WTC11 (cell line): ENCODE measurements at regions not wholly inside any gene's neighbourhood (a gene's known extent, or its start where the extent isn't known, plus 50 kb on each side); places are given as distances from the start of the nearest gene placed in this dataset.
"Not testable (repeated sequence)": the region's sequence is repeated elsewhere in the genome, so short reads cannot be mapped to it uniquely, and the experiment has no call there.

Experiments used
- ATAC-seq: fragments of 200-7000 bp; cut with Tn5 transposase; 2 replicates; pipeline ENCODE4 v1.10.0; 2021; ENCODE audit warnings: mild to moderate bottlenecking, moderate library complexity
- CTCF ChIA-PET: fragments of 300-600 bp; sonication (Branson Sonifier 250); formaldehyde crosslinking; loops from one replicate; lab custom pipeline; 2021; ENCODE audit warnings: antibody characterized with exemption; lab: Charles Lee
- POLR2A ChIA-PET: fragments of 350-600 bp; sonication (Branson Sonifier 250); formaldehyde crosslinking; loops from one replicate; lab custom pipeline; 2021; ENCODE audit warnings: antibody characterized with exemption; lab: Charles Lee
- DNase-seq: peaks from one replicate; pipeline ENCODE4 v3.0.0; 2021; ENCODE audit warnings: low spot score
- H3K27ac Mint-ChIP-seq: 2 replicates; pipeline ENCODE4 v1.8.0; 2021; ENCODE audit warnings: mixed read lengths
- H3K27me3 Mint-ChIP-seq: 2 replicates; pipeline ENCODE4 v1.8.0; 2021; ENCODE audit warnings: low read depth, mild to moderate bottlenecking, moderate library complexity, mixed read lengths
- H3K36me3 Mint-ChIP-seq: 2 replicates; pipeline ENCODE4 v1.8.0; 2021; ENCODE audit warnings: mixed read lengths
- H3K4me1 Mint-ChIP-seq: 2 replicates; pipeline ENCODE4 v1.8.0; 2022; ENCODE audit warnings: mixed read lengths
- H3K4me3 Mint-ChIP-seq: 2 replicates; pipeline ENCODE4 v1.8.0; 2021; ENCODE audit warnings: mild to moderate bottlenecking, moderate library complexity, mixed read lengths
- H3K9me3 Mint-ChIP-seq: 2 replicates; pipeline ENCODE4 v1.8.0; 2021; ENCODE audit warnings: mixed read lengths
- CREB1 ChIP-seq: sonication (generic); formaldehyde crosslinking; IDR thresholded peaks from 2 replicates; pipeline ENCODE4 v1.8.0; 2023; ENCODE audit warnings: mild to moderate bottlenecking, missing genetic modification reagents
- FOXJ3 ChIP-seq: sonication (generic); formaldehyde crosslinking; IDR thresholded peaks from 2 replicates; pipeline ENCODE4 v1.9.0; 2021; ENCODE audit warnings: missing genetic modification reagents, mild to moderate bottlenecking, borderline replicate concordance
- FOXK1 ChIP-seq: sonication (generic); formaldehyde crosslinking; IDR thresholded peaks from 2 replicates; pipeline ENCODE4 v1.8.0; 2022; ENCODE audit warnings: mild to moderate bottlenecking, moderate library complexity, missing genetic modification reagents
- FOXP1 ChIP-seq: sonication (generic); formaldehyde crosslinking; IDR thresholded peaks from 2 replicates; pipeline ENCODE4 v1.8.0; 2022; ENCODE audit warnings: missing genetic modification reagents, mild to moderate bottlenecking, moderate library complexity, borderline replicate concordance
- NR2C2 ChIP-seq: sonication (generic); formaldehyde crosslinking; IDR thresholded peaks from 2 replicates; pipeline ENCODE4 v1.8.0; 2022; ENCODE audit warnings: mild to moderate bottlenecking, missing genetic modification reagents
- SMAD4 ChIP-seq: sonication (generic); formaldehyde crosslinking; IDR thresholded peaks from 2 replicates; pipeline ENCODE4 v1.8.0; 2022; ENCODE audit warnings: mild to moderate bottlenecking, missing genetic modification reagents
- TEAD1 ChIP-seq: sonication (generic); formaldehyde crosslinking; IDR thresholded peaks from 2 replicates; pipeline ENCODE4 v1.8.0; 2022; ENCODE audit warnings: mild to moderate bottlenecking, missing genetic modification reagents
- ZNF121 ChIP-seq: sonication (generic); formaldehyde crosslinking; IDR thresholded peaks from 2 replicates; pipeline ENCODE4 v1.8.0; 2023; ENCODE audit warnings: missing genetic modification reagents
- ZNF219 ChIP-seq: sonication (generic); formaldehyde crosslinking; IDR thresholded peaks from 2 replicates; pipeline ENCODE4 v1.8.0; 2023; ENCODE audit warnings: missing genetic modification reagents, mild to moderate bottlenecking, borderline replicate concordance
- ZNF232 ChIP-seq: sonication (generic); formaldehyde crosslinking; IDR thresholded peaks from 2 replicates; pipeline ENCODE4 v1.8.0; 2022; ENCODE audit warnings: mild to moderate bottlenecking, missing genetic modification reagents
- ZNF263 ChIP-seq: sonication (generic); formaldehyde crosslinking; IDR thresholded peaks from 2 replicates; pipeline ENCODE4 v1.8.1; 2022; ENCODE audit warnings: low read depth, mild to moderate bottlenecking, moderate library complexity, missing genetic modification reagents
- ZNF396 ChIP-seq: fragments of 250-450 bp; sonication (Bioruptor Pico); IDR thresholded peaks from 2 replicates; pipeline ENCODE4 v1.8.0; 2021; ENCODE audit warnings: mild to moderate bottlenecking, moderate library complexity, borderline replicate concordance
- ZNF423 ChIP-seq: fragments of 250-450 bp; sonication (Bioruptor Pico); IDR thresholded peaks from 2 replicates; pipeline ENCODE4 v2.1.2; 2022; ENCODE audit warnings: mild to moderate bottlenecking, moderate library complexity
- TF ChIP-seq, protein P1 (sequence below): sonication (generic); formaldehyde crosslinking; IDR thresholded peaks from 2 replicates; pipeline ENCODE4 v1.8.1; 2023; ENCODE audit warnings: mild to moderate bottlenecking, missing genetic modification reagents, borderline replicate concordance
- TF ChIP-seq, protein P2 (sequence below): sonication (generic); formaldehyde crosslinking; IDR thresholded peaks from 2 replicates; pipeline ENCODE4 v1.8.1; 2023; ENCODE audit warnings: mild to moderate bottlenecking, moderate library complexity, missing genetic modification reagents
- TF ChIP-seq, protein P3 (sequence below): sonication (generic); formaldehyde crosslinking; IDR thresholded peaks from 2 replicates; pipeline ENCODE4 v1.8.1; 2022; ENCODE audit warnings: low read depth, missing genetic modification reagents, borderline replicate concordance
- TF ChIP-seq, protein P4 (sequence below): sonication (generic); formaldehyde crosslinking; conservative IDR thresholded peaks from 2 replicates; pipeline ENCODE4 v1.8.1; 2022; ENCODE audit warnings: mild to moderate bottlenecking, missing genetic modification reagents
- TF ChIP-seq, protein P5 (sequence below): fragments of 250-450 bp; sonication (Bioruptor Pico); conservative IDR thresholded peaks from 2 replicates; pipeline ENCODE4 v1.9.0; 2021; ENCODE audit warnings: mild to moderate bottlenecking
- TF ChIP-seq, protein P6 (sequence below): sonication (generic); formaldehyde crosslinking; IDR thresholded peaks from 2 replicates; pipeline ENCODE4 v1.8.1; 2023; ENCODE audit warnings: mild to moderate bottlenecking, missing genetic modification reagents, moderate library complexity

DNA sequence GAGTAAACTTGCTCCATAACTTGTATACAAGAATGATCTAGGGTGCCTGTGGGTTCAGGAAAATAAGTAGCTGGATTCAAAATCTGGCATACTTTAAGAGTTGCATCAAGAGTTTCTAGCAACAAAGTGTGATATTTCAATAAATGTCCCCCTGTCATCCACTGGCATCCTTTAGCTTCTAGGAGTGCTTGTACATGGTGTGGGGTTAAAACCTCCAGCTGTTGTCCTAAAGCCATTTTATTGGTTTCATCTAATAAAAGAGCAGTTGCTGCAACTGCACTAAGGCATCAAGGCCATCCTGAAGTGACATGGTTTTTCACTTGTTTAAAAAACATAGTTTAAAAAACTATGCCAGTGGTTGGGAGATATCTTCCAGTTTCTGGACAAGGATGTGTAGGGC is 148.4 kb downstream of the INHBA start:
- CTCF ChIA-PET: interaction anchor here (1.0 kb wide), 1 partner anchor 151 kb away, joined by 3 read pairs; no protein-coding TSS in a partner anchor
- ATAC-seq: no peak

DNA sequence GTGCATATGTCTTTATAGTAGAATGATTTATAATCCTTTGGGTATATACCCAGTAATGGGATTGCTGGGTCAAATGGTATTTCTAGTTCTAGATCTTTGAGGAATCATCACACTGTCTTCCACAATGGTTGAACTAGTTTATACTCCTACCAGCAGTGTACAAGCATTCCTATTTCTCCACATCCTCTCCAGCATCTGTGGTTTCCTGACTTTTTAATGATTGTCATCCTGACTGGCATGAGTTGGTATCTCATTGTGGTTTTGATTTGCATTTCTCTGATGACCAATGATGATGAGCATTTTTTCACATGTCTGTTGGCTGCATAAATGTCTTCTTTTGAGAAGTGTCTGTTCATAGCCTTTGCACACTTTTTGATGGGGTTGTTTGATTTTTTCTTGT is 152.8 kb downstream of the INHBA start:
- H3K4me1 Mint-ChIP-seq, H3K4me3 Mint-ChIP-seq, POLR2A ChIA-PET, ATAC-seq, CTCF ChIA-PET, DNase-seq, H3K27ac Mint-ChIP-seq, H3K36me3 Mint-ChIP-seq, H3K27me3 Mint-ChIP-seq: not testable (repeated sequence)
- peaks cover 32% of the 10 kb centered on the region for H3K9me3 Mint-ChIP-seq

More for the DNA sequence above, 148.4 kb downstream of the INHBA start:
- Mint-ChIP-seq H3K9me3 (peaks cover 55% of the 10 kb centered on the region), H3K27ac (no peak overlapping the region), H3K27me3 (peaks cover 10% of the 10 kb centered on the region; the same call in 1 of the 2 replicates), H3K4me1 (no peaks in the 10 kb centered on the region), H3K36me3 (peaks cover 22% of the 10 kb centered on the region), H3K4me3 (no peak overlapping the region)
- TF ChIP-seq FOXK1 (CRISPR knock-in tag) (no peak), NR2C2 (CRISPR knock-in tag) (no peak)
- TF ChIP-seq, protein P1, sequence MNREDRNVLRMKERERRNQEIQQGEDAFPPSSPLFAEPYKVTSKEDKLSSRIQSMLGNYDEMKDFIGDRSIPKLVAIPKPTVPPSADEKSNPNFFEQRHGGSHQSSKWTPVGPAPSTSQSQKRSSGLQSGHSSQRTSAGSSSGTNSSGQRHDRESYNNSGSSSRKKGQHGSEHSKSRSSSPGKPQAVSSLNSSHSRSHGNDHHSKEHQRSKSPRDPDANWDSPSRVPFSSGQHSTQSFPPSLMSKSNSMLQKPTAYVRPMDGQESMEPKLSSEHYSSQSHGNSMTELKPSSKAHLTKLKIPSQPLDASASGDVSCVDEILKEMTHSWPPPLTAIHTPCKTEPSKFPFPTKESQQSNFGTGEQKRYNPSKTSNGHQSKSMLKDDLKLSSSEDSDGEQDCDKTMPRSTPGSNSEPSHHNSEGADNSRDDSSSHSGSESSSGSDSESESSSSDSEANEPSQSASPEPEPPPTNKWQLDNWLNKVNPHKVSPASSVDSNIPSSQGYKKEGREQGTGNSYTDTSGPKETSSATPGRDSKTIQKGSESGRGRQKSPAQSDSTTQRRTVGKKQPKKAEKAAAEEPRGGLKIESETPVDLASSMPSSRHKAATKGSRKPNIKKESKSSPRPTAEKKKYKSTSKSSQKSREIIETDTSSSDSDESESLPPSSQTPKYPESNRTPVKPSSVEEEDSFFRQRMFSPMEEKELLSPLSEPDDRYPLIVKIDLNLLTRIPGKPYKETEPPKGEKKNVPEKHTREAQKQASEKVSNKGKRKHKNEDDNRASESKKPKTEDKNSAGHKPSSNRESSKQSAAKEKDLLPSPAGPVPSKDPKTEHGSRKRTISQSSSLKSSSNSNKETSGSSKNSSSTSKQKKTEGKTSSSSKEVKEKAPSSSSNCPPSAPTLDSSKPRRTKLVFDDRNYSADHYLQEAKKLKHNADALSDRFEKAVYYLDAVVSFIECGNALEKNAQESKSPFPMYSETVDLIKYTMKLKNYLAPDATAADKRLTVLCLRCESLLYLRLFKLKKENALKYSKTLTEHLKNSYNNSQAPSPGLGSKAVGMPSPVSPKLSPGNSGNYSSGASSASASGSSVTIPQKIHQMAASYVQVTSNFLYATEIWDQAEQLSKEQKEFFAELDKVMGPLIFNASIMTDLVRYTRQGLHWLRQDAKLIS (CRISPR knock-in tag): no peak
- no peak for DNase-seq
- POLR2A ChIA-PET: interaction anchor here (0.6 kb wide), 1 partner anchor 80 kb away, joined by 4 read pairs; no protein-coding TSS in a partner anchor

DNA sequence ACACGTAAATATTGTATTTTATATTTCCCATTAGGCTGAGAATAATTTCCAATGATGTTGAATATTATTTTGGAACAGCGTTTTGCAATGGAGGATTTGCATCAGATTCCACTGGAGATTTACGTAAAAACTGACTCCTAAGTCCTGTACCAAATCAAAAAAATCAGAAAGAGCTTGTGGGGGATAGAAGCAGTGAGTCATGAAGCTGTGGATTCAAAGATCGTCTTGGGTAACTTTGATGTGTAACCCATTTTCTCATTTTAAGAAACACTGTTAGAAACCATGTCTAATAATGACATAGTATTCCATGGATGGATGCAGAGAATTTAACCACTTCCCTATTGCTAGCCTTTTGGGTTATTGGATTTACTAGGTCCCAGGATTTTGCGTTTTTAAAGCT is 158.6 kb downstream of the INHBA start:
- no peak overlapping the region for H3K27ac Mint-ChIP-seq
- ATAC-seq: no peak
- no peak overlapping the region for H3K4me3 Mint-ChIP-seq
- peaks cover 3% of the 10 kb centered on the region; the same call in 1 of the 2 replicates for H3K27me3 Mint-ChIP-seq
- H3K9me3 Mint-ChIP-seq: peaks cover 14% of the 10 kb centered on the region
- ChIA-PET CTCF (no interaction called here), POLR2A (no interaction called here)
- peaks cover 19% of the 10 kb centered on the region for H3K4me1 Mint-ChIP-seq
- H3K36me3 Mint-ChIP-seq: no peaks in the 10 kb centered on the region
- no peak for DNase-seq
- TF ChIP-seq FOXP1 (no peak), ZNF232 (CRISPR knock-in tag) (no peak), TEAD1 (CRISPR knock-in tag) (no peak), FOXJ3 (CRISPR knock-in tag) (no peak), ZNF263 (CRISPR knock-in tag) (no peak), ZNF423 (no peak), ZNF396 (CRISPR knock-in tag) (no peak), ZNF121 (CRISPR knock-in tag) (no peak), ZNF219 (CRISPR knock-in tag) (no peak), CREB1 (CRISPR knock-in tag) (no peak), SMAD4 (no peak)
- TF ChIP-seq, protein P2, sequence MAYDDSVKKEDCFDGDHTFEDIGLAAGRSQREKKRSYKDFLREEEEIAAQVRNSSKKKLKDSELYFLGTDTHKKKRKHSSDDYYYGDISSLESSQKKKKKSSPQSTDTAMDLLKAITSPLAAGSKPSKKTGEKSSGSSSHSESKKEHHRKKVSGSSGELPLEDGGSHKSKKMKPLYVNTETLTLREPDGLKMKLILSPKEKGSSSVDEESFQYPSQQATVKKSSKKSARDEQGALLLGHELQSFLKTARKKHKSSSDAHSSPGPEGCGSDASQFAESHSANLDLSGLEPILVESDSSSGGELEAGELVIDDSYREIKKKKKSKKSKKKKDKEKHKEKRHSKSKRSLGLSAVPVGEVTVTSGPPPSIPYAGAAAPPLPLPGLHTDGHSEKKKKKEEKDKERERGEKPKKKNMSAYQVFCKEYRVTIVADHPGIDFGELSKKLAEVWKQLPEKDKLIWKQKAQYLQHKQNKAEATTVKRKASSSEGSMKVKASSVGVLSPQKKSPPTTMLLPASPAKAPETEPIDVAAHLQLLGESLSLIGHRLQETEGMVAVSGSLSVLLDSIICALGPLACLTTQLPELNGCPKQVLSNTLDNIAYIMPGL: no peak
- TF ChIP-seq, protein P3, sequence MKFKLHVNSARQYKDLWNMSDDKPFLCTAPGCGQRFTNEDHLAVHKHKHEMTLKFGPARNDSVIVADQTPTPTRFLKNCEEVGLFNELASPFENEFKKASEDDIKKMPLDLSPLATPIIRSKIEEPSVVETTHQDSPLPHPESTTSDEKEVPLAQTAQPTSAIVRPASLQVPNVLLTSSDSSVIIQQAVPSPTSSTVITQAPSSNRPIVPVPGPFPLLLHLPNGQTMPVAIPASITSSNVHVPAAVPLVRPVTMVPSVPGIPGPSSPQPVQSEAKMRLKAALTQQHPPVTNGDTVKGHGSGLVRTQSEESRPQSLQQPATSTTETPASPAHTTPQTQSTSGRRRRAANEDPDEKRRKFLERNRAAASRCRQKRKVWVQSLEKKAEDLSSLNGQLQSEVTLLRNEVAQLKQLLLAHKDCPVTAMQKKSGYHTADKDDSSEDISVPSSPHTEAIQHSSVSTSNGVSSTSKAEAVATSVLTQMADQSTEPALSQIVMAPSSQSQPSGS (CRISPR knock-in tag): no peak
- TF ChIP-seq, protein P4, sequence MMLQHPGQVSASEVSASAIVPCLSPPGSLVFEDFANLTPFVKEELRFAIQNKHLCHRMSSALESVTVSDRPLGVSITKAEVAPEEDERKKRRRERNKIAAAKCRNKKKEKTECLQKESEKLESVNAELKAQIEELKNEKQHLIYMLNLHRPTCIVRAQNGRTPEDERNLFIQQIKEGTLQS (CRISPR knock-in tag): no peak
- TF ChIP-seq, protein P5, sequence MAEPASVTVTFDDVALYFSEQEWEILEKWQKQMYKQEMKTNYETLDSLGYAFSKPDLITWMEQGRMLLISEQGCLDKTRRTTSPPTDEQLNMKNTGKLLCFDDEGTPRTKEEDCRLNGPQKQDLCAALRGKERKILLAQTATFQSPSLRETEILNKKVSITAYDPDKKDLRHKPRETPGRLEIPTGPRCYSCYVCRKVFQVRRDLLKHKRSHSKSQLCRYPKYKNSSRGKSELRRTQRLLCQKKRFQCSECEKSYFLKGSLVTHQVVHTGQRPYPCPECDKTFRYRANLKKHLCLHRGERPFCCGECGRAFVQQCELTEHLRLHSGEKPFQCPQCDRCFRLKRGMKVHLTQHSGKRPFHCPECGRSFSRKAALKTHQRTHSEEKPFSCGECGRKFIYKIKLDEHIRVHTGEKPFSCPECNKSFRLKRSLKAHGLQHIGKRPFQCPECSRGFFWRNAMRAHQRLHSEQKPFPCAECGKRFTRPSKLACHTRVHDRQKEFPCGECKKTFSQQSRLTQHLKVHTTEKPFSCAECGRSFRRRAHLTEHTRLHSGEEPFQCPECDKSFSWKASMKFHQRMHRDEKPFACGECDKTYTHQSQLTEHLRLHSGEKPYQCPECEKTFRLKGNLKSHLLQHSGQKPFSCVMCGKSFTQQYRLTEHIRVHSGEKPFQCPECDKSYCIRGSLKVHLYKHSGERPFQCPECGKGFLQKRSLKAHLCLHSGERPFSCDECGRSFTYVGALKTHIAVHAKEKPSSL (CRISPR knock-in tag): no peak
- TF ChIP-seq, protein P6, sequence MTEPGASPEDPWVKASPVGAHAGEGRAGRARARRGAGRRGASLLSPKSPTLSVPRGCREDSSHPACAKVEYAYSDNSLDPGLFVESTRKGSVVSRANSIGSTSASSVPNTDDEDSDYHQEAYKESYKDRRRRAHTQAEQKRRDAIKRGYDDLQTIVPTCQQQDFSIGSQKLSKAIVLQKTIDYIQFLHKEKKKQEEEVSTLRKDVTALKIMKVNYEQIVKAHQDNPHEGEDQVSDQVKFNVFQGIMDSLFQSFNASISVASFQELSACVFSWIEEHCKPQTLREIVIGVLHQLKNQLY (CRISPR knock-in tag): no peak
